ENCODE measurements at regions not wholly inside any gene's neighbourhood (a gene's known extent, or its start where the extent isn't known, plus 50 kb on each side); places are given as distances from the start of the nearest gene placed in this dataset.
A peak's percentile ranks its signal among the peaks of the same experiment; 100 is the strongest.
"Not testable (repeated sequence)": the region's sequence is repeated elsewhere in the genome, so short reads cannot be mapped to it uniquely, and the experiment has no call there.

DNA sequence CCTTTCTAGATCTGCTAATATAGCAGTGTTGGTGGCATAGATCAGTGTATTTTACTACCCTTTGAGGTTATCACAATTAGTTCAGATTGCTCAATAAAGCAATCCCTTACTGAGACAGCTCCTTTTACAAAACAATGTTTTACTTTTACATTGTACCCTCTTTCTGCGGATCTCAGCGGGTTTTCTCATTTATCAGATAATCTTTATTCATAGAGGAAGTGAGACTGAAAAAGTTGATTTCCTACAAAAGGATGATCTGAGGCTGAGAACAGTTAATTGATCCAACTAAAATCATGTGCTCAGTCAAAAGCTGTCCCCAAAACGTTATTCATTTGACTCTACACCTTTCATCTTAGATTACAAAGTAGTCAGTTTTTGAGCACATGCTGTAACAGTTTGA is 2319.9 kb downstream of the LRRC4C start:
- DNase-seq = no peak

GRCh38 chr11:39120890-39121289 is 2338.6 kb downstream of the LRRC4C start:
- DNase-seq = no peak

DNA sequence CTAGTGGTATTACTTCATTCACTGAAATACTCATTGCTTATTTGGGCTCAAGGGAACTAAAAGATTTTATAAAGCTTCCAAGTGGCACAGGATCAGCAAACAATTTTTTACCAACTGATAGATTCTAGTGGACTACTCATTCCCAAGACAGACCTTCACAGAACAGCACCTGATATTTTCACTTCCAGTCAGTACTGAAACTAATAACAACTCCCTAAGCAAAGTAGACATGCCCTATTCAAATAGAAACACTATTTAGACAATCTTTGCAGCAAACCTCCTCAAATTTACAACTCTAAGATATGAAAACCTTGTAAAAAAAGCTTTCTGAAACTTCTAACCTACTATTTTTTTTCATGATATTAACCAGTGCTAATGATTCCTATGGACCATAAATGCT is 2345.8 kb downstream of the LRRC4C start:
- no peak for DNase-seq

GRCh38 chr11:39102236-39102635 is 2357.2 kb downstream of the LRRC4C start:
- no peak for DNase-seq

DNA sequence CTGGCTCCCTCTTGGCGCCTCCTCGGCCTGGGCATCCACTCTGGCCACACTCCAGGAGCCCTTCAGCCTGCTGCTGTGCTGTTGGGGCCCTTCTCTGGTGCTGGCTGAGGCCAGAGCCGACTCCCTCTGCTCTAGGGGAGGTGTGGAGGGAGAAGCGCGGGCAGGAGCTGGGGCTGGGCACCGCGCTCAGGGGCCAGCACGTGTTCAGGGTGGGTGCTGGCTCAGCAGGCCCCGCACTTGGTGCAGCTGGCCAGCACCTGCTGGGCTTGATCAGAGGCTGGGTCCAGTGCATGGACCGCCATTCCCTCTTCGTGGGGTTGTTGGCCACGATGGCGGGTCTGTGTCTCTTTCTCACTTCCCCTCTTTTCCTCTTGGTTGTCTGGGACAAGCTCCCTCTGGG is 2381.0 kb downstream of the LRRC4C start:
- no peak for DNase-seq

DNA sequence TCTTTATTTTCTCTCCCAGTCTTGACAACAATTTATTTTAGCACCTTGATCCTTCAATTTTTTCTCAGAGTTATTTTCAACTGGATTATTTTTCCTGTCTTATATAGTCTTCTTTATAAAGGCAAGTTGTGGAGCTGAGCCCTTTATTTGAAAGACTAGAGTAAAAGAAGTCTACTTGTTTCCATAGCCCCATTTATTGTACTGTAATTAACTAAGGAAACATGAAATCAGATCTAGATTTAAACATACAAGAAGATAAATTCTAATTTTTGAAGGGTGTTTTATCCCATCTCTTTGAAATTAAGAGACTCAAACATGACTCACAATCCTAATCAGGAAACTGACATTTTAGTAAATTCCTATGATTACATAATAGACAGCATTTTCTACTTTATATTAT is 2421.8 kb downstream of the LRRC4C start:
- no peak for DNase-seq

- no peak for DNase-seq
These were observed 2423.4 kb downstream of the LRRC4C start for GRCh38 chr11:39036021-39036420.

GRCh38 chr11:39021539-39021938 is 2423.5 kb upstream of the RAG2 start:
- DNase-seq = no peak

DNA sequence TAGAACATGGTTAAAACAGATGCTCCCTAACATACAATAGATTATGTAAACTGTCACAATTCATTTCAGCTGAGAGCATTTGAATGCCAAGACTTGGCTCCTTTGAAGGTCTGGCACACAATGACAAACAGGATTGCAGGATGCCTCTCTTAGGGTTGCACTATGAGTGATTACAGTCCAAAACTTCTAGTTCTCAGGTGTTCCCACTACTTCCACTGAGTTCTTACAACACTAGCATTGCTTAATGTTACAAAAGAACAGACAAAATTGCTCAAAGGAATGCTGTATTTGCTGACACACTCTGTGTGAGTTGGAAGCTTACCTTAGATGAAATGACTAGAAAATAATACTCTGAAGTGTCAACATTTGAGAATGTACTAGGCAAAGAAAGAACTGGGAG is 2413.8 kb upstream of the RAG2 start:
- no peak for DNase-seq

DNA sequence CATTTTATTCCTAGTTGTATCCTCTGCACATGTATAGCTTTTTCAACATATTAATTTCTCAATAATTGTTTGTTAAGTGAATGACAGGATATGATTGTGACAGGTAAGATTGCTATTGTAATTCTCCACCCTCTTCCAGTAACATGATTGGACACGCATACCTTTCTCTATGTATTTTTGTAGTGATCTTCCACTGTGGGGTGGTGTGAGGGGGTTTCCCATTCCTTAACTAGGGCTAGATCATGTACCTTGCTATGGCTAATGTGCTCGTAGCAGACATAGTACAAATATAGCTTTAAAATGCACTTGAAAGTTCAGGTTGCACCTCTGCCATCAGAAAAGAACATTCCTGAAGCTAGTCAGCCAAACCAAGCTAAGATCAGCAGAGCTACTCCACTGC is 2392.8 kb upstream of the RAG2 start:
- DNase-seq = no peak

DNA sequence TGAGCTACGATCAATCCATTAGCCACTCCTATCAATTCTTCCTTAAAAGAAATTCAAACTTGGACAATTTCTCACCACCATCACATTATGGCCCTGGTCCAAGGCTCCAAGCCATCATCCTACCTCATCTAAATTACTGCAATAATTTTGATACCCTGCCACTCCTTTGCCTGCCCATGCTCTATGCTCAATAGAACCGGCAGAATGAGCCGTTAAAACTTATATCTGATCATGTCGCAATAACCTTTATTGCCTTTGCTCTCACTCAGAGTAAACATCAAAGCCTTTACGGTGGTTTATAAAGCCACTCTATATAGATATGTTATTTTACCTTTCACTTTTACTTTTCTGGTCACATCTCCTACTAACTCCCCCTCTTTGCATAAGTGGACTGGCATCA is 2392.1 kb upstream of the RAG2 start:
- DNase-seq = no peak

DNA sequence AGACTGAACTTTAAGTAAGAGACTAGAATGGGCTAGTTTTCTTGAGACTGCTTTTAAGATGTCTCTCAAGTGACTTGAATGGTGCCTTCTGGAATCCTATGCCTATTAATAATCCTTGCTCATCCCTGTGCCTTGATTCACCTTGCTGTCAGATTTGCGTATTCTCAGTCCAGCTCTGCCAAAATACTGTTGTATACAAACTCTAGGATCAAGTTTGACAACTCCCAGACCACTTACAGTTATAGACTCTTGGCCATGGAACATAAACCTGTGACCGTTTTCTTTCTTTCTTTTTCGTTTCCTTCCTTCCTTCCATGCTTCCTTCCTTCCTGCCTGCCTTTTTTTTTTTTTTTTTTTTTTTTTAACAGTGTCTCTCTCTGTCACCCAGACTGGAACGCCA is 2390.9 kb upstream of the RAG2 start:
- DNase-seq = no peak

DNA sequence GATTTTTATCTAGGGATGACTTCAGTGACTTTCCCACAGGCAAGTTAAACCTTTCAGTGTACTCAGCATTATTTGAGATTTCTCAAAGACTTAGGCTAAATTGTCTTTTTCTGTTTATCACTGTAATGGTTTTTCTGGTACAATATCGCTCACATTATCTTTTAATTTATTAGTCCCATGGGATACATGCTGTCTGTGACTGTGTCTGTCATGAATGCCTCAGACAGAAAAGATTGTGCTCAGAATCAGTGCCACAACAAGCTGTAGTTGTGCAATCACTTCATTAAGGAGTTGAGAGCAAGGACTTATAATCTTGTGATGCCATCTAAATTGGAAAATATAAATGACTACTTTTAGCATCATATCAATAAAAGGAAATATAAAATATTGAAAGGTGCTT is 2374.2 kb upstream of the RAG2 start:
- no peak for DNase-seq

DNA sequence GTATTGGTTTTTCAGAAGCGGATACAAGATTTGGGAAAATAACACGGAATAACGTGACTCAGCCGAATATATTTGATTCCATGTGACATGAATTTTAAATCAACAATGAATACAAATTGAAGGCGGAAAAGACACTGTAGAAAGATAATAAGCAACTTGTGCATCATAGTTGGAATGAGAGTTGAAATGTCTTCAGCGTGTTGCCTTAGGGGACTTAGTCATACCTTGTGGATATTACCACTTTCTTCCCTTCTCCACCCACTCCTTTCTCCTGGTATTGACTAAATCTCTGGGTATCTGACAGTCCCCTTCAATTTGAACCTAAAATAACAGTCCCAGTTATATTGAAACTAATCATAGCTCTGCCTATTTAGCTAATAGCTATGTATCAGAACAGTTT is 2373.1 kb upstream of the RAG2 start:
- DNase-seq = no peak

- DNase-seq = no peak
These were observed 2370.9 kb upstream of the RAG2 start for GRCh38 chr11:38968951-38969350.

DNA sequence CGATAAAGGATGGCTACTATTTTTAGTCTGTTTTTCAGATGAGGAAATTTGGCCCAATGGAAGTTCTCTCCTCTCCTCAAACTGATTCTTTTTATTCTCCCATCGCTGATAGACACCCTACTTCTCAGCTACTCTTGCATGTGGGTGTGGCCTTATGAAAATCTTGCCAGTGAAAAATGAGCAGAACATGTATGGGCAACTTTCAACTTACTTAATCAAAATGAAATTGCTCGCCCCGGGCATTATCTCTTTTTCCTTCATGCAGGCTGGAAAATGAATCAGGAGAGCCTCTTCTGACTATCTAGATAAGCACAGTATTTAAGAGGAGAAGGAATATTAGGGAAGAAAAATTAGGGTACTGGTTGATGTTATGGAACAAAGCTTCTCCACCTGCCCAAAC is 2354.7 kb upstream of the RAG2 start:
- no peak for DNase-seq

DNA sequence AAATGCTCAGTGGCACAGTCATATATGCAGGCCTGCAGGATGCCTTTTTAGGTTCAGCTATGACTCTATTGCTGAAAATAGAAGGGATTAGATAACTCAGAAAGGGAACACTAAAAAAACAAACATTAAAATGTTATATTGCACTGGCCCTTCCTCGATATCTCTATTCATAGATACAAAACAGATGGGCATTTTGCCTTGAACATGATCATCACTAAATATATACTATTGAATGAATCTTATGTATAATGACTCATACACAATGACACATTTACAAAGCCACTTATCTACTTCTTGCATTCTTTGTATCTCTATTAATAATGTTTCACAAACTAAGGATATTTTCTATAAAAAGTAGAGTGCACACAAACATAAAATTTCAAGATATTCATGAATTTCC is 2352.8 kb upstream of the RAG2 start:
- peak; percentile 10 for DNase-seq

GRCh38 chr11:38948392-38948791 is 2350.4 kb upstream of the RAG2 start:
- no peak for DNase-seq

GRCh38 chr11:38937709-38938108 is 2339.7 kb upstream of the RAG2 start:
- DNase-seq = no peak

DNA sequence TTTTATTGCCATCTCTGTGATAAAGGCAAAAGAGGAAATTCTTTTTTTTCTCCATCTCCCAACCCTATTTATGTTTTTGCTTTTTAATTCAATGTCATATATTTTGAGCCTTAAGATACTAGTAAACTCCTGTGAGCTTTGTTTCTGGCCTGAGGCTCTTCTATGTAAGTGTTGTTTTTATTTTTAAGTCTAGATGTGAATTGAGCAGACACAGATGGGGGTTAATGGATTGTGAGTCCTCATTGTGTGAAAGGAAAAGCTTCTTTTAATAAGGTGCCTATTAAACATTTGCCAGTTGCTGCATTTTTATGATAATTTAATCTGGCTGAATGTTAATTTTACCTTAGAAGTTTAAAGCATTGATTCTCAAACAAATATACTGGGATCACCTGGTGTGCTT is 2337.9 kb upstream of the RAG2 start:
- DNase-seq = no peak

DNA sequence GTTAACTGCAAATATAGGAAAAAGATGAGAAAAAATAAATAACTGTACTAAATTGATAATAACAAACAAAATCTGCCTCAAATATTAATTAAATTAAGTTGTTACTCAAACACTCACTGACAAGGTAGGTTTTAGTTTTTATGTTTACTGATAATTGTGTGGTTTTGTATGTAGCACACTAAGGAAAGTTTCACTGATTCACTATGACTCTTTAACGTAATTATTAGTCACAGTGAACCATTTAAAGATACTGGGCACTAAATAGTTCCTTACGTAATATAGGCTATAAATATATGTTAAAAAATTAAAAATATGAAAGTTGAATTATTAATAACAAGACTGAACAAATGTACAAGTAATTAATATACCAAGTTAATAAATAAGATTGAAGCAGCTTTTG is 2330.0 kb upstream of the RAG2 start:
- no peak for DNase-seq

- DNase-seq = no peak
These were observed 2326.6 kb upstream of the RAG2 start for GRCh38 chr11:38924644-38925043.

DNA sequence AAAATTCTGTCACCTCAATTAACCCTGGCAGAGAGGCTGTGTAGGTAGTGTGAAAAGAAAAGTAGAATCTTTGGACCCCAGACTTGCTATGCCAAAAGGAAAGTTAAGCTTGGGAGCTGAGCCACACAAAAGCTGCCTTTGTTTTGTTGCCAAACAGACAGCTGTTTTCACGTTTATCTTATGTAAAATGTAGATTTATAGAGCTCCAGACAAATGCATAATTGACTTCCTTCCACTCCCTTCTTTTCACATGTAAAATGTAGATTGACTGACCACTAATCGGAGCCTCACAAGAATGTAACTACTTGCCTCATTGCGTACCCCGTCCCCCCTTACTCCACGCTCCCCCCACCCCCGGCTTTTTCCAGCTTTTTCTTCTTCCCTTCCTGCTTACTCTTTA is 2302.2 kb upstream of the RAG2 start:
- DNase-seq = no peak

- DNase-seq = not testable (repeated sequence)
These were observed 2296.2 kb upstream of the RAG2 start for GRCh38 chr11:38894201-38894600.

DNA sequence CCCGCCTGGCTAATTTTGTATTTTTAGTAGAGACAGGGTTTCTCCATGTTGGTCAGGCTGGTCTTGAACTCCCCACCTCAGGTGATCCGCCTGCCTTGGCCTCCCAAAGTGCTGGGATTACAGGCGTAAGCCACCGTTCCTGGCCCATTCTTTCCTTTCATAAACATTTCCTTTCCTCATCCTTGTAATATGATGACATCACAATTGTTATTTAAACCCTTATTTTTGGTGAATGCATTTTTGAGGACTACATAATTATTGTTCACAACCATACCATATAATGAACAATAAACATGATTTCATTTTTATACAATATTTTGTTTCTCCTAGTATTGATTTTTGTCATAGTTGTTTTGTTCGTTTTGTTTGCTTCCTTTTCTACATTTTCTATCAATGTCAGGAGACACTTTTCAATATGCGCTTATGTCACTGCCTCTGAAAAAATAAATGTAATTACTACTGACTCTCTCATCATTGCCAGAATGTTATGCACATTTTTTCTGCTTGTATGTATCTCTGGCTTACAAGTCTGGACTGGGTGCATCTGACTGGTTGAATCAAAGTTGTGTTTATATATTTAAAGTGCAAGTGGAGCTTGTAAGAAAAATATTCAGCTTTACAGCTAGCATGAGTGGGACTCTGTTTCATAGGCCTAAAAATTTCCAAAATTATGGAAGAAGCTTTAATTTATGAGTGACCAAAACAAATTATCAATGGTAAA is 2286.3 kb upstream of the RAG2 start:
- DNase-seq = no peak

All from fibroblast of skin of abdomen (primary cell).